Breast epithelium (tissue), 4 donors: ENCODE measurements at regions not wholly inside any gene's neighbourhood (a gene's known extent, or its start where the extent isn't known, plus 50 kb on each side); places are given as distances from the start of the nearest gene placed in this dataset.
A peak's percentile ranks its signal among the peaks of the same experiment; 100 is the strongest.

Experiments used
- DNase-seq, 2 donors: peaks; one replicate each; pipeline ENCODE4 v3.0.0-alpha.2; 2019; ENCODE audit warnings: low spot score in 2 of 2
- H3K27ac ChIP-seq, 2 donors: fragments of 200-600 bp; sonication (generic) in 1 of 2; one replicate each; pipeline ENCODE4 v1.5.1; 2016 to 2019; ENCODE audit warnings: mild to moderate bottlenecking in 1 of 2
- H3K27me3 ChIP-seq, 2 donors: fragments of 200-600 bp; sonication (generic) in 1 of 2; one replicate each; pipeline versions ENCODE4 v1.5.1 to v1.6.0; 2017 to 2019; ENCODE audit warnings: control low read depth in 1 of 2, mild to moderate bottlenecking in 1 of 2
- H3K36me3 ChIP-seq: fragments of 200-600 bp; one replicate; pipeline ENCODE4 v1.5.1; 2019
- H3K4me1 ChIP-seq, 2 donors: fragments of 200-600 bp; sonication (generic); one replicate each; pipeline ENCODE4 v1.5.1; 2016 to 2019; ENCODE audit warnings: control low read depth in 1 of 2
- H3K4me3 ChIP-seq, 3 donors: fragments of 200-600 bp; sonication (generic); 1 replicate in 2 of 3; 2 replicates in 1 of 3; pipeline ENCODE4 v1.5.1; 2016 to 2019; ENCODE audit warnings: mild to moderate bottlenecking in 3 of 3, moderate library complexity in 2 of 3
- H3K9me3 ChIP-seq, 2 donors: fragments of 200-600 bp; sonication (generic) in 1 of 2; one replicate each; pipeline ENCODE4 v1.5.1; 2016 to 2019; ENCODE audit warnings: control low read depth in 1 of 2
- POLR2A ChIP-seq: fragments of 450-650 bp; IDR thresholded peaks from one replicate; pipeline ENCODE4 v1.6.1; 2016; ENCODE audit warnings: antibody characterized with exemption, mild to moderate bottlenecking, moderate library complexity
- POLR2AphosphoS5 ChIP-seq, 3 donors: sonication (generic); formaldehyde crosslinking; IDR thresholded peaks; one replicate each; pipeline ENCODE4 v1.6.1; 2017; ENCODE audit warnings: antibody characterized with exemption in 3 of 3
- intact Hi-C: fragments of 100-400 bp; cut with DNase I; formaldehyde crosslinking; loops from one replicate; pipeline ENCODE4 v1.15.1; 2023; ENCODE audit warnings: low total_unique reads
- TF ChIP-seq, protein P1 (sequence below), 3 donors: fragments of 450-650 bp; IDR thresholded peaks; one replicate each; pipeline ENCODE4 v1.5.1; 2016 to 2017; ENCODE audit warnings: antibody characterized with exemption in 3 of 3, mild to moderate bottlenecking in 3 of 3, moderate library complexity in 3 of 3

DNA sequence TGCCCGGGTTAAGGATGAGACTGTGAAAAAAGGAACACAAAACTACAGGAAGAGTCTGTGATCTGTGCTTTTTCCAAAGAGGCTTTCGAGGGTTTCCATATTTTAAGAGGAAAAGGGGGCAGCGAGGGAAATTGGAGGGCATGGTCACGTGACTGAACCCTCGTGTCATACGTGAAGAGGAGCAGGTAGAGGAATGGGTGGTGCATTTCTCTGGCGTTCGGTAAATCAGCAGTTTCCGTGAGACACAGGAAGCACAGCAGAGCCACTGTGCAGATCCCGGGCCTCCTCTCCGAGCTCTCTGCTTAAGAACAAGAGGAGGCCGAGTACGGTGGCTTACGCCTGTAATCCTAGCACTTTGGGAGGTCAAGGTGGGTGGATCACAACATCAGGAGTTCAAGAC is 219.7 kb downstream of the NDUFA10 start:
- DNase-seq = no peak
- no peak for TF ChIP-seq POLR2A
- TF ChIP-seq, protein P1, sequence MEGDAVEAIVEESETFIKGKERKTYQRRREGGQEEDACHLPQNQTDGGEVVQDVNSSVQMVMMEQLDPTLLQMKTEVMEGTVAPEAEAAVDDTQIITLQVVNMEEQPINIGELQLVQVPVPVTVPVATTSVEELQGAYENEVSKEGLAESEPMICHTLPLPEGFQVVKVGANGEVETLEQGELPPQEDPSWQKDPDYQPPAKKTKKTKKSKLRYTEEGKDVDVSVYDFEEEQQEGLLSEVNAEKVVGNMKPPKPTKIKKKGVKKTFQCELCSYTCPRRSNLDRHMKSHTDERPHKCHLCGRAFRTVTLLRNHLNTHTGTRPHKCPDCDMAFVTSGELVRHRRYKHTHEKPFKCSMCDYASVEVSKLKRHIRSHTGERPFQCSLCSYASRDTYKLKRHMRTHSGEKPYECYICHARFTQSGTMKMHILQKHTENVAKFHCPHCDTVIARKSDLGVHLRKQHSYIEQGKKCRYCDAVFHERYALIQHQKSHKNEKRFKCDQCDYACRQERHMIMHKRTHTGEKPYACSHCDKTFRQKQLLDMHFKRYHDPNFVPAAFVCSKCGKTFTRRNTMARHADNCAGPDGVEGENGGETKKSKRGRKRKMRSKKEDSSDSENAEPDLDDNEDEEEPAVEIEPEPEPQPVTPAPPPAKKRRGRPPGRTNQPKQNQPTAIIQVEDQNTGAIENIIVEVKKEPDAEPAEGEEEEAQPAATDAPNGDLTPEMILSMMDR (IDR thresholded peaks at IDR 0.05) = no peak
- no peak for TF ChIP-seq POLR2AphosphoS5 (IDR thresholded peaks at IDR 0.05)
- Histone ChIP-seq H3K36me3 (no peaks in the 10 kb centered on the region), H3K27ac (no peak overlapping the region), H3K4me3 (no peak overlapping the region), H3K4me1 (no peaks in the 10 kb centered on the region), H3K9me3 (no peaks in the 10 kb centered on the region), H3K27me3 (peaks cover 0 to 10% of the 10 kb centered on the region in 2 donors)
- intact Hi-C loops = no loop called here

DNA sequence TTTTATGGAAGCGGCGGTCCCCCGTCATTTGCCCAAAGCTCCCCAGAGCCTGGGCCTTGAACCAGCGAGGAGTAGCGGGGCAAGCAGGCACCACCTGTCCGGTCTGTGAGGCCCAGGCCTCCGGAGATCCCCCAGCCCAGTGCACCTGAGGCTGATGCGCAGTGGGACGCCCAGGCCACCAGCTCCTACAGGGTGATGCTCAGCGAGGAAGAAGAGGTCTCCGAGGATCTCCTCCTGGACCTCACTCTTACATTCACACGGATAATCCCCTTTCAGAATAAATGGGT is 220.2 kb downstream of the NDUFA10 start:
- Histone ChIP-seq H3K36me3 (no peaks in the 10 kb centered on the region), H3K27me3 (peaks cover 0 to 10% of the 10 kb centered on the region in 2 donors), H3K27ac (no peak overlapping the region), H3K4me3 (no peak overlapping the region), H3K9me3 (no peaks in the 10 kb centered on the region), H3K4me1 (no peaks in the 10 kb centered on the region)
- intact Hi-C loops = no loop called here
- TF ChIP-seq POLR2A = no peak
- no peak for TF ChIP-seq POLR2AphosphoS5 (IDR thresholded peaks at IDR 0.05)
- TF ChIP-seq, protein P1 (IDR thresholded peaks at IDR 0.05) = no peak
- peak in 1 of 2 donors; percentile 27 for DNase-seq

DNA sequence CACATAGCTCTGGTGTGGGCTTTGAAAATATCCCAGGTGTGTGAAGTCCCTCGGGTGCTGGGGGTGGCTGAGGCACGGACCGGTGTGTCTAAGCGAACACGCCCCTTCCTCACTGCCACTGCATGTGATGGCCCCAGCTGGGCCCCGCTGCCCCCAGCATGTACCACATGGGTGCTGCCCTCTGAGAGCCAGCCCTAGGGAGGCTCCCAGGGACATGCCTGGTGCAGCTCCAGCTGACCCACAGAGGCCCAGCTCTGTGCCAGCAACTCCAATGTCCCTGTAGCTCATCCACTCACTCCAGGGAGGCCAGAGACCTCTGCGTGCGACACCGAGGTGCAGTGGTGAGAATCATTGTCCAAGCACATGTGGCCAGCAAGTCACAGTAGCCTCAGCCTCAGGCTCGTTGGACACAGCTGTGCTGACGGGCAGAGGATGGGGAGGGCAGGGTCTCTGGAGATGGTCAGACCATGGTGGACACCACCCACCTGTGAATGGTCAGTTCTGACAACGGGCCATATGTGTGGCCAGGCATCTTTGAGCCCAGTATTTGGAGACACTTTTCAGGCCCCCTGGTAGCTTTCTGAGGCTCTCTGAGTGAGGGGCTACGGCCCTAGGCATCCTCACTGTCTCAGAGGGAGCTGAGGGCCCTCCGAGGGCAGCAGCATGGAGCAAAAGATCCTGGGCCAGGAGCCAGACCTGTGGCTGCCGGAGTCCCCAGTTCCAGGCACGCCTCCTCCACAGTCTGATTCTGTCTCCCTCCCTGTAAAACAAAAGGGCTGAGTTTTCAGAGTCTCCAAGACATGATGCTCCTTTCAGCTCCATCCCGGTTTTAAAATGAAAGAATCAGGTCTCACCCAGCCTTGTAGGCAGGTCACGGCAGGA is 220.7 kb downstream of the NDUFA10 start:
- no peaks in the 10 kb centered on the region for H3K9me3 ChIP-seq
- H3K27me3 ChIP-seq = peaks cover 0 to 10% of the 10 kb centered on the region in 2 donors
- no peaks in the 10 kb centered on the region for H3K36me3 ChIP-seq
- TF ChIP-seq POLR2AphosphoS5 (IDR thresholded peaks at IDR 0.05) (no peak), POLR2A (no peak)
- TF ChIP-seq, protein P1 (IDR thresholded peaks at IDR 0.05) = no peak
- no peak overlapping the region for H3K27ac ChIP-seq
- H3K4me1 ChIP-seq = no peaks in the 10 kb centered on the region
- intact Hi-C loops = no loop called here
- H3K4me3 ChIP-seq = no peak overlapping the region
- DNase-seq = peak in 1 of 2 donors; percentile 45

DNA sequence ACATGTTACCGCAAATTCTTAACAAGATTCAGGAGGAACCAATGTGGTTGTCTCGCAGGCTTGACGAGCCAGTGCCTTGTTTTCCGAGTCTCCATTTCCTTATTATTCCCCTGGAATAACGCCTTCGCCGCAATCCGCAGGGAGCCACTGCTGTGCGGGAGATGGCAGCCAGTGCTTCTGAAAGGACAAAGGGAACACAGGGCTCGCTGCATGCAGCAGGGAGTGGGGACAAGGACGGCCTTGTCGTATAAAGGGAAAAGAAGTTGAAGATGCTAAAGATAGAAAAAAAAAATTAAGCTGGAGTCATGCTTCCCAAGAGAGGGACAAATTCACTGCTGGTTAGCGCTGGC is 221.4 kb downstream of the NDUFA10 start:
- no peak overlapping the region for H3K27ac ChIP-seq
- H3K4me1 ChIP-seq = no peaks in the 10 kb centered on the region
- peak in 1 of 2 donors; percentile 17 for DNase-seq
- TF ChIP-seq POLR2A = no peak
- TF ChIP-seq, protein P1 (IDR thresholded peaks at IDR 0.05) = no peak
- TF ChIP-seq POLR2AphosphoS5 (IDR thresholded peaks at IDR 0.05) = no peak
- intact Hi-C loops = no loop called here
- no peaks in the 10 kb centered on the region for H3K36me3 ChIP-seq
- H3K9me3 ChIP-seq = no peaks in the 10 kb centered on the region
- H3K4me3 ChIP-seq = no peak overlapping the region
- H3K27me3 ChIP-seq = peaks cover 0 to 10% of the 10 kb centered on the region in 2 donors

DNA sequence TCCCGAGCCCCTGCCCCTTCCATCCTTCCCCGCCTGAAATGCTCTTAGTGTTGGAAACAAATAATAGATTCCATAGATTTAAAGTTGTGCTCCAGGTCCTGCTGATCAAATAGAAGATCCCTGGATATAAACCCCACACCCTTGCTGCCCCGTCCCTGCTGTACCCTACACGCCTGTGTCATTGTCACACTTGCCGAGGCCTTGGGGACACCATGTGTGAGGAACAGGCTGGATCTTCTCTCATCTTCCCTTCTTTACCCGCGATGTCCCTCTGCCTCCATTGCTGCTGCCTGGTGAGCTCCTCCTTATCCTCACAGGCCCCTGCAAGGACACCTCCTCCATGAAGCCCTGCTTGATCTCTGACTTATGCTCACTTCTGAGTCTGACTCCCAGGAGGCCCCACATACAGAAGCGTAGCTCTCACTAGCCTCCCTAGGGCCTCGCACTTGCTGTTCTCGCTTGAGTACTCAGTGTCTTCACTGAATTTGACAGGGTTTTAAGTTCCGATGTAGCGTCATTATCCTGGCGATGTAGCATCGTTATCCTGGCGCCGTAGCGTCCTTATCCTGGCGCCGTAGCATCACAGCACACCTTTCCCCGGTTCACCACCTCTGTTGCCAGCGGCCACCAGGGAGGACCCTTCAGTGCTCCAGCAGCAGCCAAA is 221.9 kb downstream of the NDUFA10 start:
- intact Hi-C loops = no loop called here
- TF ChIP-seq POLR2A = no peak
- no peak for TF ChIP-seq POLR2AphosphoS5 (IDR thresholded peaks at IDR 0.05)
- TF ChIP-seq, protein P1 (IDR thresholded peaks at IDR 0.05) = no peak
- H3K4me1 ChIP-seq = no peaks in the 10 kb centered on the region
- DNase-seq = no peak
- no peaks in the 10 kb centered on the region for H3K36me3 ChIP-seq
- H3K9me3 ChIP-seq = no peaks in the 10 kb centered on the region
- no peak overlapping the region for H3K27ac ChIP-seq
- no peak overlapping the region for H3K4me3 ChIP-seq
- peaks cover 0 to 10% of the 10 kb centered on the region in 2 donors for H3K27me3 ChIP-seq
